Tibial artery (tissue), 4 donors: ENCODE measurements at regions not wholly inside any gene's neighbourhood (a gene's known extent, or its start where the extent isn't known, plus 50 kb on each side); places are given as distances from the start of the nearest gene placed in this dataset.

Experiments
- DNase-seq, 2 donors: peaks; one replicate each; pipeline ENCODE4 v3.0.0-alpha.2; 2019
- H3K27ac ChIP-seq, 2 donors: fragments of 200-600 bp; sonication (generic) in 1 of 2; 1 replicate in 1 of 2; 2 replicates in 1 of 2; pipeline ENCODE4 v1.5.1; 2018 to 2019; ENCODE audit warnings: mild to moderate bottlenecking in 1 of 2
- H3K27me3 ChIP-seq, 2 donors: fragments of 200-600 bp; sonication (generic) in 1 of 2; one replicate each; pipeline versions ENCODE4 v1.5.1 to v1.6.0; 2016 to 2019
- H3K36me3 ChIP-seq, 3 donors: fragments of 200-600 bp; sonication (generic) in 2 of 3; one replicate each; pipeline ENCODE4 v1.5.1; 2016 to 2019; ENCODE audit warnings: mild to moderate bottlenecking in 2 of 3
- H3K4me1 ChIP-seq, 4 donors: fragments of 200-600 bp; sonication (generic) in 2 of 4; 1 replicate in 3 of 4; 2 replicates in 1 of 4; pipeline ENCODE4 v1.5.1; 2016 to 2019
- H3K4me3 ChIP-seq, 2 donors: fragments of 200-600 bp; sonication (generic) in 1 of 2; 1 replicate in 1 of 2; 2 replicates in 1 of 2; pipeline ENCODE4 v1.5.1; 2018 to 2019; ENCODE audit warnings: mild to moderate bottlenecking in 2 of 2
- H3K9me3 ChIP-seq, 3 donors: fragments of 200-600 bp; sonication (generic) in 1 of 3; one replicate each; pipeline ENCODE4 v1.5.1; 2016 to 2019
- CTCF ChIP-seq, 2 experiments: fragments of 200-600 bp in 1 of 2; fragments of 450-650 bp in 1 of 2; IDR thresholded peaks; one replicate each; pipeline ENCODE4 v1.5.1; 2017 to 2019; ENCODE audit warnings: antibody characterized with exemption in 2 of 2, mild to moderate bottlenecking in 1 of 2, moderate library complexity in 1 of 2
- intact Hi-C: fragments of 100-400 bp; cut with DNase I; formaldehyde crosslinking; loops from one replicate; pipeline ENCODE4 v1.15.0; 2023; ENCODE audit warnings: low total_unique reads

DNA sequence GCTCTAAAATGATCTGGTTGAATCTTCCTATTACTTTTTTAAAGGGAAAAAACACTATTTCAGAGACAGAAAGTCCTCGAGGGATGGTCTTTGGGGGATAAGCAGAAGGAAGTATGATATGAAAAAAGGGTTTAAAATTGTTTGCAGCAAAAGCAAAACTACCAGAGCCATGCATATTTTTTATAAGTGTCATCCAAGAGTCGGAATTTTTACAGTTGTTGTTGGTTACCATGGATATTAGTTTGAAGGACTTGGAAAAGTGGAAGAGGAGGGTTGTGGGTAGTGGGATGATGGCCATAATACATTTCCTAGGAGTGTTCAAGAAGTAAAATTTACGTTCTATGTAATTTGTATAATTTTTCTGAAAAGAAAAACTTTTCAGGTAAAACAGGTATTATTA is 134.4 kb downstream of the PCDH7 start:
- no peak for TF ChIP-seq CTCF (IDR thresholded peaks at IDR 0.05)
- H3K4me3 ChIP-seq: no peak overlapping the region
- H3K9me3 ChIP-seq: no peaks in the 10 kb centered on the region
- peaks cover 0 to 35% (median 0%) of the 10 kb centered on the region in 4 donors for H3K4me1 ChIP-seq
- no peaks in the 10 kb centered on the region for H3K27me3 ChIP-seq
- intact Hi-C loops: no loop called here
- no peaks in the 10 kb centered on the region for H3K36me3 ChIP-seq
- DNase-seq: no peak
- no peak overlapping the region for H3K27ac ChIP-seq

DNA sequence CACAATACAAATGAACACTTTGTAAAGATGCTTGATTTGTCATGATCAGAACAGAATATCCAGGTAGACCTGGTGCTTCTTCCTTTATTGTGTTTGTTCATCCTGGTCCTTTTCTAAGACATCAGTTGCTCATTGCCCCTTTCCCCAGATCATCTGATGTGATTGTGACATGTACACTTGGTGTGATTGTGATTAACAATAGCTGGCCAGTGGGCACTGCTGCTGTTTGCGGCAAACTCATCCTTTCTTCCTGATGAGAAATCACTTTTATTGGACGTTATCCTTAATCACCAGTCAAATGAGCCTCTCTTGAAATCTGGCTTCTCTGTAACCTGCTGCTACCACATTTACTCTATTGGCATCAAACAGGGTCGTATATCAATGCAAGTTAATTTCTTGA is 135.1 kb downstream of the PCDH7 start:
- intact Hi-C loops: no loop called here
- no peak for DNase-seq
- no peak overlapping the region for H3K27ac ChIP-seq
- H3K9me3 ChIP-seq: no peaks in the 10 kb centered on the region
- peaks cover 0 to 38% (median 0%) of the 10 kb centered on the region in 4 donors for H3K4me1 ChIP-seq
- H3K4me3 ChIP-seq: no peak overlapping the region
- TF ChIP-seq CTCF (IDR thresholded peaks at IDR 0.05): no peak
- H3K27me3 ChIP-seq: no peaks in the 10 kb centered on the region
- H3K36me3 ChIP-seq: no peaks in the 10 kb centered on the region

DNA sequence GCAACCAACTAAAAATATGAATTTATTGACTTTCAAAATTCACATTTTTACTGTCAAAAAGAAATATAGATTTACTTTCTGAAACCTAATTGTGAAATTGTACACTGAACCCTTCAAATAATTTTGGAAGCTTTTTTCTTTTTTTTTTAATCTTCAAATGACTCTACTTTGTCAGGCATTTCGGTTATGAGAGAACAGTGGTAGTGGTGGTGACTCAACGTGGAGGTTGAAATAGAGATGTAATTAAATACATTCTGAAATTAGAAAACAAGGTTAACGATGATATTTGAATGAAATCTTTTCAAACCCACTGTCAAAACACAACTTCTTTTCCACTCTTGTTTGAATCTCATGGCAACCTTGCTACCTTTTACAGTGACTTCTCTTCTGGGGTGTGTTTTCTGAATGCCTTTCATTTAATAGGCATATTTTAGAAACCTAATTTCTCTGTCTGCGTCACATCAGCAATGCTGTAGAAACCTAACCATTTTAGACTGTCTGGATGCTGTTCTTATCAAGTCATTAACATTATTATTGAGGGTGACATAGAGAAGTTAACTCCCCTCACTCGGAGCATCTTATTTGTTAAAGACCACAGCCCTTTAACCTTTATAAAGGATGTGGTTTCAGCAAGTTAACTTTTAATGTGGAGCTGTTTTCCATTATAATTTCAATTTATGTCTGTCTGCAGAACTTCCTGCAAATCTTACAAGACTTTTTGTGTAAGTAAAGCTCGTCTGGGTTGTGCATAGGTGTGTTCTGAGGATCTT is 136.8 kb downstream of the PCDH7 start:
- no peak overlapping the region for H3K4me3 ChIP-seq
- H3K4me1 ChIP-seq: peaks cover 0 to 54% (median 0%) of the 10 kb centered on the region in 4 donors
- DNase-seq: no peak
- H3K9me3 ChIP-seq: no peaks in the 10 kb centered on the region
- no peaks in the 10 kb centered on the region for H3K27me3 ChIP-seq
- no peak overlapping the region for H3K27ac ChIP-seq
- intact Hi-C loops: no loop called here
- no peaks in the 10 kb centered on the region for H3K36me3 ChIP-seq
- no peak for TF ChIP-seq CTCF (IDR thresholded peaks at IDR 0.05)

DNA sequence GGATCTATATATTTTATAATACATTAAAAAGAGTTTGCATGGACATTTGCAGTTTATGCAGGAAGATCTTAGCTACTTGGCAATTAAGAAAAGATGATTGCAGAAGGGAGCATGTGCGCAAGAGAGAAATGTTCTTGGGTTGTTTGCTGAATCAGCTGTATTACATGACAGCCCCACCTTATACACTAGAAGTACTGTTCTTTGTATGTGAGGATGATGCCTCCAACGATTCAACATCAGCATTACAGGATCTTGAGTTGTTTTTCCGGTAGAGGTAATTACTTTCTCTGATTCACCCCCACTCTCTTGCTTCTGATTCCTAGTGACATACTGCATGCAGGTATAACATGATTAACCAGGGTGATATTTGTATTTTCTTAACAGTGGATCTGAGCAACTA is 140.8 kb downstream of the PCDH7 start:
- Histone ChIP-seq H3K4me1 (peaks cover 0 to 70% (median 12%) of the 10 kb centered on the region in 4 donors), H3K36me3 (no peaks in the 10 kb centered on the region), H3K9me3 (no peaks in the 10 kb centered on the region), H3K27me3 (no peaks in the 10 kb centered on the region), H3K4me3 (no peak overlapping the region), H3K27ac (no peak overlapping the region)
- TF ChIP-seq CTCF (IDR thresholded peaks at IDR 0.05): no peak
- DNase-seq: no peak
- intact Hi-C loops: no loop called here

DNA sequence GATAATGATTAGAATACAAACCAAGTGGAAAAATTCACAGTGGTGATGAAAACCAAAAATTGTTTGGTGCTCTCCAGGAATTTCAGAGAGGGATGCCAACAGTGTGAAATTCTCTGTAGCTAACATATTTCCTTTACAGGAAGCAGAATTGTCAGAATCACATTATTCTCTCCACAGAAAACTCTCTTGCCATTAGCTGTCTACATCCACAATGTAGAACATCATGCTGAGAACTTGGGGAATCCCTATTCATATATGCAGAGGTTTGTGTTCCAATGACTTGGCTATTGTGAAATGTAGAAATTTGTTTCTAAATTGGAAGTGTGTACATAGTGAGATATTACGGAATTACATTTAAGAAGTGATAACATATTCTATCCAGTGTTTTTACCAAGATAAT is 142.0 kb downstream of the PCDH7 start:
- no peak overlapping the region for H3K27ac ChIP-seq
- no peak for DNase-seq
- no peaks in the 10 kb centered on the region for H3K27me3 ChIP-seq
- no peaks in the 10 kb centered on the region for H3K9me3 ChIP-seq
- no peaks in the 10 kb centered on the region for H3K36me3 ChIP-seq
- peaks cover 0 to 75% (median 14%) of the 10 kb centered on the region in 4 donors for H3K4me1 ChIP-seq
- intact Hi-C loops: no loop called here
- no peak overlapping the region for H3K4me3 ChIP-seq
- no peak for TF ChIP-seq CTCF (IDR thresholded peaks at IDR 0.05)
